Neural cell (in vitro differentiated cells): ENCODE measurements at regions not wholly inside any gene's neighbourhood (a gene's known extent, or its start where the extent isn't known, plus 50 kb on each side); places are given as distances from the start of the nearest gene placed in this dataset.

ENCODE experiments used
- EP300 ChIP-seq: fragments of 450-650 bp; conservative IDR thresholded peaks from 2 replicates; pipeline ENCODE4 v1.6.1; 2014; ENCODE audit warnings: antibody characterized with exemption, mild to moderate bottlenecking, moderate library complexity; ENCODE audit not compliant: poor library complexity, severe bottlenecking
- EZH2 ChIP-seq: fragments of 200-600, 300-800 bp; shearing (Covaris generic), sonication (generic); IDR thresholded peaks from 2 replicates; pipeline ENCODE4 v1.6.1; 2014; ENCODE audit warnings: antibody characterized with exemption, low read length, borderline replicate concordance, mild to moderate bottlenecking; ENCODE audit not compliant: insufficient read depth, poor library complexity, severe bottlenecking
- MXI1 ChIP-seq: fragments of 450-650 bp; conservative IDR thresholded peaks from 2 replicates; pipeline ENCODE4 v1.6.1; 2014; ENCODE audit warnings: antibody characterized with exemption, mild to moderate bottlenecking; ENCODE audit not compliant: poor library complexity, severe bottlenecking
- POLR2AphosphoS5 ChIP-seq: IDR thresholded peaks from 2 replicates; pipeline ENCODE4 v1.6.1; 2012
- RAD21 ChIP-seq: fragments of 450-650 bp; conservative IDR thresholded peaks from 2 replicates; pipeline ENCODE4 v1.6.1; 2014; ENCODE audit warnings: antibody characterized with exemption, mild to moderate bottlenecking, moderate library complexity
- TAF1 ChIP-seq: IDR thresholded peaks from 2 replicates; pipeline ENCODE4 v1.6.1; 2012; ENCODE audit warnings: low read depth
- TF ChIP-seq, protein P1 (sequence below): fragments of 450-650 bp; IDR thresholded peaks from 2 replicates; pipeline ENCODE4 v1.5.1; 2014; ENCODE audit warnings: antibody characterized with exemption, mild to moderate bottlenecking, moderate library complexity; ENCODE audit not compliant: poor library complexity, severe bottlenecking

DNA sequence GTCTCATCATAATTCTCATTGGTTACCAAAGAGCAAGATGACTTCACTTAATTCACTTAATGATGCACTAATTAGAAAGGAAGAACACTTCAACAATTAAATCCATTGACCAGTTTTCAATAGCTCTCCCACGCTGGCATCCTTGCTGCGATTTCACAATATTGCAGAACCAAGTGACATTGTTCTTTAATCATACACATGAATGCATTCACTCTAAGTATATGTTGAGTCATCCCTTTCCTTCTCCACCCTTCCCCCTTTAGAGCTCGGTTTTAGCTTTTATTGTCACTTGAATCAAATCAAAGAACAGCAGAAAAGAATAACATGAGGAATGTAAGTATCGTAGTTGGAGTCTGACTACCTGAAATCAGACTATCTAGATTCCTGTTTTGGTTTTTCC lies 233.6 kb upstream of the FMN2 start:
- TF ChIP-seq RAD21 (no peak), EP300 (no peak), POLR2AphosphoS5 (peak; percentile 16), MXI1 (no peak), TAF1 (no peak), EZH2 (no peak)
- TF ChIP-seq, protein P1, sequence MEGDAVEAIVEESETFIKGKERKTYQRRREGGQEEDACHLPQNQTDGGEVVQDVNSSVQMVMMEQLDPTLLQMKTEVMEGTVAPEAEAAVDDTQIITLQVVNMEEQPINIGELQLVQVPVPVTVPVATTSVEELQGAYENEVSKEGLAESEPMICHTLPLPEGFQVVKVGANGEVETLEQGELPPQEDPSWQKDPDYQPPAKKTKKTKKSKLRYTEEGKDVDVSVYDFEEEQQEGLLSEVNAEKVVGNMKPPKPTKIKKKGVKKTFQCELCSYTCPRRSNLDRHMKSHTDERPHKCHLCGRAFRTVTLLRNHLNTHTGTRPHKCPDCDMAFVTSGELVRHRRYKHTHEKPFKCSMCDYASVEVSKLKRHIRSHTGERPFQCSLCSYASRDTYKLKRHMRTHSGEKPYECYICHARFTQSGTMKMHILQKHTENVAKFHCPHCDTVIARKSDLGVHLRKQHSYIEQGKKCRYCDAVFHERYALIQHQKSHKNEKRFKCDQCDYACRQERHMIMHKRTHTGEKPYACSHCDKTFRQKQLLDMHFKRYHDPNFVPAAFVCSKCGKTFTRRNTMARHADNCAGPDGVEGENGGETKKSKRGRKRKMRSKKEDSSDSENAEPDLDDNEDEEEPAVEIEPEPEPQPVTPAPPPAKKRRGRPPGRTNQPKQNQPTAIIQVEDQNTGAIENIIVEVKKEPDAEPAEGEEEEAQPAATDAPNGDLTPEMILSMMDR = no peak
